Stimulated activated CD8-positive, alpha-beta memory T cell treated with anti-CD3 and anti-CD28 coated beads, Interleukin-2, amount 100 ng/mL, for 48 hours (primary cell): ENCODE measurements at regions not wholly inside any gene's neighbourhood (a gene's known extent, or its start where the extent isn't known, plus 50 kb on each side); places are given as distances from the start of the nearest gene placed in this dataset.
"Not testable (repeated sequence)": the region's sequence is repeated elsewhere in the genome, so short reads cannot be mapped to it uniquely, and the experiment has no call there.

ENCODE experiments used
- DNase-seq, 2 donors: peaks; one replicate each; pipeline ENCODE4 v3.0.0-alpha.2; 2020; ENCODE audit warnings: low read depth in 2 of 2

DNA sequence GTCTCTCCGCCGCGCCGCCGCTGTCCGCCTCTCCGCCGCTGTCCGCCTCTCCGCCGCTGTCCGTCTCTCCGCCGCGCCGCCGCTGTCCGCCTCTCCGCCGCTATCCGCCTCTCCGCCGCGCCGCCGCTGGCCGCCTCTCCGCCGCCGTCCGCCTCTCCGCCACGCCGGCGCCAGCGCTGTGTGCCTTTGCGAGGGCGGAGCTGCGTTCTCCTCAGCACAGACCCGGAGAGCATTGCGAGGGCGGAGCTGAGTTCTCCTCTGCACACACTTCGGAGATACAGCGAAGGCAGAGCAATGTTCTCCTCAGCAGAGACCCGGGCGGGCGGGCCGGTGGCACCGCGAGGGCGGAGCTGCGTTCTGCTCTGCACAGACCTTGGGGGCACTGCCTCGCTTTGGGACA lies 327.4 kb upstream of the PLGLB1 start:
- DNase-seq, result not testable (repeated sequence)

DNA sequence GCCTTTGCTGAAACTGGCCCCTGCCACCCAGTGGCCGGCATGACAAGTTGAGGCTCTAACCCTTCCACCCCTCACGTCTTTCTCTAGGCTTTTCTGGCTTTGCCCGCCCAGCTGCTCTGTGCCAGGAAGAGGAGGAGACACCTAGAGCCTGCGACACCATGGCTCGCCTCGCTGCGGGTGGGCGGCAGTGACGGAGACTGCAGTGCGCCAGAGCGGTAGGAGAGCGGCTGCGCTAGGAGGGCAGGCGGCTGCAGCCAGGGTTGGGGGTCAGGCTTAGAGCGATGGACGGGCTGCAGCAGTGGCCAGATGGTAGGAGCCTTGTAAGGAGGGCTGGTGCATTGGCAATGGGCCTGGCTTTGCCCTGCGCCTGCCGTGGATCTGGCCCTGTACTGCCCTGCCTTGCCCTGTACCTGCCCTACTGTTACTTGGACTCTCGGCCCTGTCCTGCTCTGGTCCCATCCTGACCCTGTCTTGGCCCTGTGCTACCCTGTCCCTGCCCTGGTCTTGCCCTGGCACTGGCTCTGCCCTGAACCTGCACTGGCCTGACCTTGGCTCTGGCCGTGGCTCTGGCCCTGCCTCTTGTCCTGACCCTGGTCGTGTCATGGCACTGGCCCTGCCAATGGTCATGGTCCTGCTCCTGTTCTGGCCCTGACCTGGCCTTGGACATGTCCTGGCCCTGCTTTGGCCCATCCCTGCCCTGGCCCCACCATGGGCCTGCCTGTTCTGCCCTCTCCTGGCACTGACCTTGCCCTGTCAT lies 330.7 kb upstream of the PLGLB1 start:
- DNase-seq, result not testable (repeated sequence)

DNA sequence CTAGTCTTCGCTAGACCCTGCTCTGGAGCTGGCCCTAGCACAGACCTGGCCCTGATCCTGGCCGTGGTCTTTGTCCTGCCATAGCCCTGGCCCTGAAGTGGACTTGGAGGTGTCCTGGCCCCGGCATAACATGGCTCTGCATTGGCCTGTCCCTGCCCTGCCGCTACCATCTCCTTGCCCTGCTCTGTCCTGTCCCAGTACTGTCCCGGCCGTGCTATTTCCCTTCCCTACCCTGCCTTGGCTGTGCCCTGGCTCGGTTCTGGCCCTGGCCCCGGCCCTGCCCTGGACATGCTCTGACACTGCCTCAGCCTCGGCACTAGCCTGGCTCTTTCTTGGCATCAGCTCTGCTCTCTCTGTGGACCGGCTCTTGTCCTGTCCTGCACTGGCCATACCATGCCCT lies 331.8 kb upstream of the PLGLB1 start:
- not testable (repeated sequence) for DNase-seq

DNA sequence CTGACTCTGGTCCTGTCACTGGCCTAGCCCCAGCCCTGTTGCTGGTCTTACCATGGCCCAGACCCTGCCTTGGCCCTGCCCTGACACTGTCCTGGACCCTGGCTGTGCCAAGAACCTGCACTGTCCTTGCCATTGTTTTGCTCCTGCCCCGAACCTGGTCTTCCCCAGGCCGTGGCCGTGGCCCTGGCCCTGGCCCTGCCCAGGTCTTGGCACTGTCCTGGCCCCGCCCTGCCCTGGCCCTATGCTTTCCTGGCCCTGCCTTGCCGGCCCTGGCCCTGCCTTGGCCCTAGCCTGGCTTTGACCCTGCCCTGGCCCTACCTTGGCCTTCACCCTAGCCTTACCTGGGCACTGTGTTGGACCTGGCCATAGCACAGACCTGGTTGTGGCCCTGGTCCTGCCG lies 332.5 kb upstream of the PLGLB1 start:
- not testable (repeated sequence) for DNase-seq

DNA sequence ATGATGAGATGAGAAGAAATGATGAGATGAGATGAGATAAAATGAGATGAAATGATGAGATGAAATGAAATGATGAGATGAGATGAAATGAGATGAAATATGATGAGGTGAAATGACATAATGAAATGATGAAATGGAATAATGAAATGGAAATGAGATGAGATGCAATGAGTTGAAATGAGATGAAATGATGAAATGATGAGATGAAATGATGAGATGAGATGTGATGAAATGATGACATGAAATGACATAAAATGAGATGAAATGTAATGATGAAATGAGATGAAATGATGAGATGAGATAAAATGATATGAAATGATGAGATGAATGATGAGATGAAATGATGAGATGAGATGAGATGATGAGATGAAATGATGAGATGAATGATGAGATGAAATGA lies 338.6 kb upstream of the PLGLB1 start:
- DNase-seq, result not testable (repeated sequence)

DNA sequence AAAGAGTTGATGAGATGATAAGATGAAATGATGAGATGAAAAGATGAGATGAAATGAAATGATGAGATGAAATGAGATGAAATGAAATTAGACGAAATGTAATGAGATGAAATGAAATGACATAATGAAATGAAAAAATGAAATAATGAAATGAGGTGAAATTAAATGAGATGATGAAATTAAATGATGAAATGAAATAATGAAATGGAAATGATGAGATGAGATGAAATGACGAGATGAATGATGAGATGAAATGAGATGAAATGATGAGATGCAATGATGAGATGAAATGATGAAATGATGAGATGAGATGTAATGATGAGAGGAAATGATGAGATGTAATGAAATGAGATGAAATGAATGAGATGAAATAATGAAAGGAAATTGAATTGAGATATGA lies 339.3 kb upstream of the PLGLB1 start:
- DNase-seq, result not testable (repeated sequence)

DNA sequence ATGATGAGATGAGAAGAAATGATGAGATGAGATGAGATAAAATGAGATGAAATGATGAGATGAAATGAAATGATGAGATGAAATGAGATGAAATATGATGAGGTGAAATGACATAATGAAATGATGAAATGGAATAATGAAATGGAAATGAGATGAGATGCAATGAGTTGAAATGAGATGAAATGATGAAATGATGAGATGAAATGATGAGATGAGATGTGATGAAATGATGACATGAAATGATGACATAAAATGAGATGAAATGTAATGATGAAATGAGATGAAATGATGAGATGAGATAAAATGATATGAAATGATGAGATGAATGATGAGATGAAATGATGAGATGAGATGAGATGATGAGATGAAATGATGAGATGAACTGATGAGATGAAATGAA lies 340.2 kb upstream of the PLGLB1 start:
- not testable (repeated sequence) for DNase-seq

DNA sequence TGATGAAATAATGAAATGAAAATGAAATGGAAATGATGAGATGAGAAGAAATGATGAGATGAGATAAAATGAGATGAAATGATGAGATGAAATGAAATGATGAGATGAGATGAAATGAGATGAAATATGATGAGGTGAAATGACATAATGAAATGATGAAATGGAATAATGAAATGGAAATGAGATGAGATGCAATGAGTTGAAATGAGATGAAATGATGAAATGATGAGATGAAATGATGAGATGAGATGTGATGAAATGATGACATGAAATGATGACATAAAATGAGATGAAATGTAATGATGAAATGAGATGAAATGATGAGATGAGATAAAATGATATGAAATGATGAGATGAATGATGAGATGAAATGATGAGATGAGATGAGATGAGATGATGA lies 342.7 kb upstream of the PLGLB1 start:
- DNase-seq, result not testable (repeated sequence)

DNA sequence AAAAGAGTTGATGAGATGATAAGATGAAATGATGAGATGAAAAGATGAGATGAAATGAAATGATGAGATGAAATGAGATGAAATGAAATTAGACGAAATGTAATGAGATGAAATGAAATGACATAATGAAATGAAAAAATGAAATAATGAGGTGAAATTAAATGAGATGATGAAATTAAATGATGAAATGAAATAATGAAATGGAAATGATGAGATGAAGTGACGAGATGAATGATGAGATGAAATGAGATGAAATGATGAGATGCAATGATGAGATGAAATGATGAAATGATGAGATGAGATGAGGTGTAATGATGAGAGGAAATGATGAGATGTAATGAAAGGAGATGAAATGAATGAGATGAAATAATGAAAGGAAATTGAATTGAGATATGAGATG lies 343.4 kb upstream of the PLGLB1 start:
- not testable (repeated sequence) for DNase-seq

DNA sequence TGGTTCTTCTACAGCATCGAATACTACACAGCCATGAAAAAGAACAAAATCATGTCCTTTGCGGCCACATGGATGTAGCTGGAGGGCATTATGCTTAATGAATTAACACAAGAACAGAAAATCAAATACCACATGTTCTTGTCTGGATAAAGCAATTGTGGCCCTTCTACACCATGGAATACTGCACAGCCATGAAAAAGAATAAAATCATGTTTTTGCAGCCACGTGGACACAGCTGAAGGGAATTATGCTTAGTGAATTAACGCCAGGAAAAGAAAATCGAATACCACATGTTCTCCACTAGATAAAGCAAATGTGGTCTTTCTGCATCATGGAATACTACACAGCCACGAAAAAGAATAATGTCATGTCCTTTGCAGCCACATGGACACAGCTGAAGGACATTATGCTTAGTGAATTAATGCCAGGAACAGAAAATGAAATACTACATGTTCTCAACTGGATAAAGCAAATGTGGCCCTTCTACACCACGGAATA lies 361.8 kb upstream of the PLGLB2 start:
- not testable (repeated sequence) for DNase-seq

DNA sequence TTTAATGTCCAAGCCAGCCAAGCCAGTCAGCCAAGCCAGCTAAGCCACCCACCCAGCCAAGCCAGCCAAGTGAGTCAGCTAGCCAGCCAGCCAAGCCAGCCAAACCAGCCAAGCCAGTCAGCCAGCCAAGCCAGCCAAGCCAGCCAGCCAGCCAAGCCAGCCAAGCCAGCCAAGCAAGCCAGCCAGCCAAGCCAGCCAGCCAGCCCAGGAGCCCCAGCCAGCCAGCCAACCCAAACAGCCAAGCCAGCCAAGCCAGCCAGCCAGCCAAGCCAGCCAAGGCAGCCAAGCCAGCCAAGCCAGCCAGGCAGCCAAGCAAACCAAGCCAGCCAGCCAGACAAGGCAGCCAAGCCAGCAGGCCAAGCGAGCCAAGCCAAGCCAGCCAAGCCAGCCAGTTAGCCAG lies 352.1 kb upstream of the PLGLB2 start:
- DNase-seq, result not testable (repeated sequence)

DNA sequence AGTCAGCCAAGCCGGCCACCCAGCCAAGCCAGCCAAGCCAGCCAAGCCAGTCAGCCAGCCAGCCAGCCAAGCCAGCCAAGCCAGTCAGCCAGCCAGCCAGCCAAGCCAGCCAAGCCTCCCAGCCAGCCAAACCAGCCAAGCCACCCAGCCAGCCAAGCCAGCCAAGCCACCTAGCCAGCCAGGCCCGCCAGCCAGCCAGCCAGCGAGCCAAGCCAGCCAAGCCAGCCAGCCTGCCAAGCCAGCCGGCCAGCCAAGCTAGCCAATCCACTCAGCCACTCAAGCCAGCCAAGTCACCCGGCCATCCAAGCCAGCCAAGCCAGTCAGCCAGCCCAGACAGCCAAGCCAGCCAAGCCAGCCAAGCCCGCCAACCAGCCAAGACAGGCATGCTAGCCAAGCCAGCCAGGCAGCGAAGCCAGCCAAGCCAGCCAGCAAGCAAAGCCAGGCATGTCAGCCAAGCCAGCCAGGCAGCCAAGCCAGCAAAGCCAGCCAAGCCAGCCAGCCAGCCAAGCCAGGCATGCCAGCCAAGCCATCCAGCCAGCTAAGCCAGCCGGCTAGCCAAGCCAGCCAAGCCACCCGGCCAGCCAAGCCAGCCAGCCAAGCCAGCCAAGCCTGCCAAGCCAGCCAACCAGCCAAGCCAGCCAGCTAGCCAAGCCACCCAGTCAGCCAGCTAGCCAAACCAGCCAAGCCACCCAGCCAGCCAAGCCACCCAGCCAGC lies 351.2 kb upstream of the PLGLB2 start:
- DNase-seq, result not testable (repeated sequence)

DNA sequence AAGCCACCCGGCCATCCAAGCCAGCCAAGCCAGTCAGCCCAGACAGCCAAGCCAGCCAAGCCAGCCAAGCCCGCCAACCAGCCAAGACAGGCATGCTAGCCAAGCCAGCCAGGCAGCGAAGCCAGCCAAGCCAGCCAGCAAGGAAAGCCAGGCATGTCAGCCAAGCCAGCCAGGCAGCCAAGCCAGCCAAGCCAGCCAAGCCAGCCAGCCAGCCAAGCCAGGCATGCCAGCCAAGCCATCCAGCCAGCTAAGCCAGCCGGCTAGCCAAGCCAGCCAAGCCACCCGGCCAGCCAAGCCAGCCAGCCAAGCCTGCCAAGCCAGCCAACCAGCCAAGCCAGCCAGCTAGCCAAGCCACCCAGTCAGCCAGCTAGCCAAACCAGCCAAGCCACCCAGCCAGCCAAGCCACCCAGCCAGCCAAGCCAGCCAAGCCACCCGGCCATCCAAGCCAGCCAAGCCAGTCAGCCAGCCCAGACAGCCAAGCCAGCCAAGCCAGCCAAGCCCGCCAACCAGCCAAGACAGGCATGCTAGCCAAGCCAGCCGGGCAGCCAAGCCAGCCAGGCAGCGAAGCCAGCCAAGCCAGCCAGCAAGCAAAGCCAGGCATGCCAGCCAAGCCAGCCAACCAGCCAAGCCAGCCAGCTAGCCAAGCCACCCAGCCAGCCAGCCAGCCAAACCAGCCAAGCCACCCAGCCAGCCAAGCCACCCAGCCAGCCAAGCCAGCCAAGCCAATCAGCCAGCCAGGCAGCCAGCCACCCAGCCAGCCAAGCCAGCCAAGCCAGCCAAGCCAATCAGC lies 350.4 kb upstream of the PLGLB2 start:
- DNase-seq, result not testable (repeated sequence)

DNA sequence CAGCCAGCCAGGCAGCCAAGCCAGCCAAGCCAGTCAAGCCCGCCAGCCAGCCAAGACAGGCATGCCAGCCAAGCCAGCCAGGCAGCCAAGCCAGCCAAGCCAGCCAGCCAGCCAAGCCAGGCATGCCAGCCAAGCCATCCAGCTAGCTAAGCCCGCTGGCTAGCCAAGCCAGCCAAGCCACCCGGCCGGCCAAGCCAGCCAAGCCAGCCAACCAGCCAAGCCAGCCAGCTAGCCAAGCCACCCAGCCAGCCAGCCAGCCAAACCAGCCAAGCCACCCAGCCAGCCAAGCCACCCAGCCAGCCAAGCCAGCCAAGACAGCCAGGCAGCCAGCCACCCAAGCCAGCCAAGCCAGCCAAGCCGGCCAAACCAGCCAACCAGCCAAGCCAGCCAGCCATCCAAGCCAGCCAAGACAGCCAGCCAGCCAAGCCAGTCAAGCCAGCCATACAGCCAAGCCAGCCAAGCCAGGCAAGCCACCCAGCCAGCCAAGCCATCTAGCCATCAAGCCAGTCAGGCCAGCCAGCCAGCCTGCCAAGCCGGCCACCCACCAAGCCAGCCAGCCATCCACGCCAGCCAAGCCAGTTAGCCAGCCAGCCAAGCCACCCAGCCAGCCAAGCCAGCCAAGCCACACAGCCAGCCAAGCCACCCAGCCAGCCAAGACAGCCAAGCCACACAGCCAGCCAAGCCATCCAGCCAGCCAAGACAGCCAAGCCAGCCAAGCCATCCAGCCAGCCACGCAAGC lies 349.2 kb upstream of the PLGLB2 start:
- not testable (repeated sequence) for DNase-seq

DNA sequence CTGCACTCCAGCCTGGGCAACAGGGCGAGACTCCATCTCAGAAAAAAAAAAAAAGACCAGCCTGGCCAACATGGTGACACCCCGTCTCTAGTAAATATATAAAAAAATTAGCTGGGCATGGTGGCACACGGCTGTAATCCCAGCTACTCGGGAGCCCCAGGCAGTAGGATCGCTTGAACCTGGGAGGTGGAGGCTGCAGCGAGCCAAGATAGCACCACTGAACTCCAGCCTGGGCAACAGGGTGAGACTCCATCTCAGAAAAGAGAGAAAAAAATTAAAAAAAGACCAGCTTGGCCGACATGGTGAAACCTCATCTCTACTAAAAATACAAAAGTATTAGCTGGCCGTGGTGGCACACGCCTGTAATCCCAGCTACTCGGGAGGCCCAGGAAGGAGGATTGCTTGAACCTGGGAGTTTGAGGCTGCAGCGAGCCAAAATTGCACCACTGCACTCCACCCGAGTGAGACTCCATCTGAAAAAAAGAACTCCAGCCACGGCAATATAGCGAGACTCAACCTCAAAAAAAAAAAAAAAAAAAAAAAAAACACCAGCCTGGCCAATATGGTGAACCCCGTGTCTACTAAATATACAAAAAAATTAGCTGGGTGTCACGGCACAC lies 346.1 kb upstream of the PLGLB2 start:
- DNase-seq, result no peak

DNA sequence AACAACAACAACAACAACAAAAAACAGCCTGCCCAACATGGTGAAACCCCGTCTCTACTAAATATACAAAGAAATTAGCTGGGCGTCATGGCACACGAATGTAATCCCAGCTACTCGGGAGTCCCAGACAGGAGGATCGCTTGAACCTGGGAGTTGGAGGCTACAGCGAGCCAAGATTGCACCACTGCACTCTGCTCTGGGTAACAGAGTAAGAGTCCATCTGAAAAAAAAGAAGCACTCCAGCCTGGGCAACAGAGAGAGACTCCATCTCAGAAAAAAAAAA lies 344.1 kb upstream of the PLGLB2 start:
- DNase-seq, result no peak

DNA sequence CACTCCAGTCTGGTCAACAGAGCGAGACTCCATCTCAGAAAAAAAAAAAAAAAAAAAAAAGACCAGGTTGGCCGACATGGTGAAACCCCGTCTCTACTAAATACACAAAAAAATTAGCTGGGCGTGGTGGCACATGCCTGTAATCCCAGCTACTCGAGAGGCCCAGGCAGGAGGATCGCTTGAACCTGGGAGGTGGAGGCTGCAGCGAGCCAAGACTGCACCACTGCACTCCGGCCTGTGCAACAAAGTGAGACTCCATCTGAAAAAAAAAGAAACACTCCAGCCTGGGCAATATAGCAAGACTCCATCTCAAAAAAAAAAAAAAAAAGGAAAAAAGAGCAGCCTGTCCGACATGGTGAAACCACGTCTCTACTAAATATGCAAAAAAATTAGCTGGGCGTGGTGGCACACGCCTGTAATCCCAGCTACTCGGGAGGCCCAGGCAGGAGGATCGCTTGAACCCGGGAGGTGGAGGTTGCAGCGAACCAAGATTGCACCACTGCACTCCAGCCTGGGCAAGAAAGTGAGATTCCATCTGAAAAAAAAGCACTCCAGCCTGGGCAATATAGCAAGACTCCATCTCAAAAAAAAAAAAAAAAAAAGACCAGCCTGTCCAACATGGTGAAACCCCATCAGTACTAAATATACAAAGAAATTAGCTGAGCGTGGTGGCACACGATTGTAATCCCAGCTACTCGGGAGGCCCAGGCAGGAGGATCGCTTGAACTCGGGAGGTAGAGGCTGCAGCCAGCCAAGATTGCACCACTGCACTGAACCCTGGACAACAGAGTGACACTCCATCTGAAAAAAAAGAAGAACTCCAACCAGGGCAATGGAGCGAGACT lies 343.3 kb upstream of the PLGLB2 start:
- DNase-seq, result not testable (repeated sequence)

DNA sequence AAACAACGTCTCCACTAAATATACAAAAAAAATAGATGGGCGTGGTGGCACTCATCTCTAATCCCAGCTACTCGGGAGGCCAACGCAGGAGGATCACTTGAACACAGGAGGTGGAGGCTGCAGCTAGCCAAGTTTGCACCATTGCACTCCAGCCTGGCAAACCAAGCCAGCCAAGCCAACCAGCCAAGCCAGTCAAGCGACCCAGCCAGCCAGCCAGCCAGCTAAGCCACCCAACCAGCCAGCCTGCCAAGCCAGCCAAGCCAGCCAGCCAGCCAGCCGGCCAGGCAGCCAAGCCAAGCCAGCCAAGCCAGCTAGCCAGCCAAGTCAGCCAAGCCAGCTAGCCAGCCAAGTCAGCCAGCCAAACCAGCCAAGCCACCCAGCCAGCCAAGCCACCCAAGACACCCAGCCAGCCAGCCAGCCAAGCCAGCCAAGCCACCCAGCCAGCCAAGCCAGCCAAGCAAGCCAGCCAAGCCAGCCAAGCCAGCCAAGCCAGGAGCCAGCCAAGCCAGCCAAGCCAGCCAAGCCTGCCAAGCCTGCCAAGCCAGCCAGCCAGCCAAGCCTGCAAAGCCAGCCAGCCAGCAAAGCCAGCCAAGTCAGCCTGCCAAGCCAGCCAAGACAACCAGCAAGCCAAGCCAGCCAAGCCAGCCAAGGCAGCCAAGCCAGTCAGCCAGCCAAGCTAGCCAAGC lies 342.2 kb upstream of the PLGLB2 start:
- not testable (repeated sequence) for DNase-seq

DNA sequence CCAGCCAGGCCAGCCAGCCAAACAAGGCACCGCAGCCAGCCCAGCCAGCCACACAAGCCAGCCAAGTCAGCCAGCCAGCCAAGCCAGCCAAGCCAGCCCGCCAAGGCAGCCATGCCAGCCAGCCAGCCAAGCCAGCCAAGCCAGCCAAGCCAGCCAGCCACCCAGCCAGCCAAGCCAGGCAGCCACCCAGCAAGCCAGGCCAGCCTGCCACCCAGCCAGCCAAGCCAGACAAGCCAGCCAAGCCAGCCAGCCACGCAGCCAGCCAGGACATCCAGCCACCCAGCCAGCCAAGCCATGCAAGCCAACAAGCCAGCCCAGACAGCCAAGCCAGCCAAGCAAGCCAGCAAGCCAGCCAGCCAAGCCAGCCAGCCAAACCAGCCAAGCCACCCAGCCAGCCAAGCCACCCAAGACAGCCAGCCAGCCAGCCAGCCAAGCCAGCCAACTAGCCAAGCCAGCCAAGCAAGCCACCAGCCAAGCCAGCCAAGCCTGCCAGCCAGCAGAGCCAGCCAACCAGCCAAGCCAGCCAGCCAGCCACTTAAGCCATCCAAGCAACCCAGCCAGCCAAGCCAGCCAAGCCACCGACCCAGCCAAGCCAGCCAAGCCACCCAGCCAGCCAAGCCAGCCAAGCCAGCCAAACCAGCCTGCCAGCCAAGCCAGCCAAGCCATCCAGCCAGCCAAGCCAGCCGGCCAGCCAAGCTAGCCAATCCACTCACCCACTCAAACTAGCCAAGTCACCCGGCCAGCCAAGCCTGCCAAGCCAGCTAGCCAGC lies 341.3 kb upstream of the PLGLB2 start:
- DNase-seq, result not testable (repeated sequence)
